ENCODE measurements at regions not wholly inside any gene's neighbourhood (a gene's known extent, or its start where the extent isn't known, plus 50 kb on each side); places are given as distances from the start of the nearest gene placed in this dataset.

DNA sequence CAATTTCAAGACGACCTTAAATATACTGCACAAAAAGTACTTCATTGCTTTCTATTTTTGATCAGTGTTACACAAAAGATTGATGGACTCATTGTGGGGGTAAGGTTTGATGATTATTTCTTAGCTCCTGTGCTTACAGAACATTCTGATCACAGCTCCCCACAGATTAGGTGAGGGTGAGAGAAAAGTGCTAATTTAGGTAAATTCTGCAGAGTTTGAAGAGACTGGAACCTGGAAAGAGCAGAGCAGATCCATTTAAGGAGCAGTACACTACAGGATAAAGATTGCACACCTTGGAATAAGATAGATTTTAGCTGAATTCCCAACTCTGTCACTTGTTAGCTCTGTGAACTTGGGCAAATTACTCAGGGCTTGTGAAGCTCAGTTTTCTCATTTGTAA, 291.9 kb upstream of the CDH7 start:
- no peaks in the 10 kb centered on the region for H3K79me2 ChIP-seq (ENCODE audit: control insufficient read depth, insufficient read depth, low read length)
- H3K4me2 ChIP-seq (ENCODE audit: control insufficient read depth, extremely low read depth, insufficient read depth, low read depth, low read length): no peak overlapping the region
- H3K27ac ChIP-seq (ENCODE audit: control insufficient read depth, insufficient read depth, low read length): no peak overlapping the region
- no peak overlapping the region for H3K4me3 ChIP-seq (ENCODE audit: control insufficient read depth in 2 of 3, extremely low read depth in 1 of 3, insufficient read depth in 2 of 3, low read depth in 1 of 3, low read length in 3 of 3)
- H3K27me3 ChIP-seq (ENCODE audit: control insufficient read depth, extremely low read depth, insufficient read depth, low read length): no peaks in the 10 kb centered on the region
- H4K20me1 ChIP-seq (ENCODE audit: control insufficient read depth, extremely low read depth, insufficient read depth, low read length): no peaks in the 10 kb centered on the region
- FAIRE-seq (no peak), DNase-seq (ENCODE audit: low read depth, low spot score) (no peak)
- H3K9me1 ChIP-seq (ENCODE audit: control insufficient read depth, extremely low read depth, insufficient read depth, low read length): no peaks in the 10 kb centered on the region
- H3K36me3 ChIP-seq (ENCODE audit: control insufficient read depth in 2 of 2, extremely low read depth in 1 of 2, insufficient read depth in 2 of 2, low read length in 2 of 2): no peaks in the 10 kb centered on the region
- H3K9me3 ChIP-seq (ENCODE audit: control insufficient read depth, low read depth, low read length): no peaks in the 10 kb centered on the region
- H2AFZ ChIP-seq (ENCODE audit: control insufficient read depth, low read length): no peak overlapping the region
- no peaks in the 10 kb centered on the region for H3K4me1 ChIP-seq (ENCODE audit: control insufficient read depth, extremely low read depth, insufficient read depth, low read length)
- H3K9ac ChIP-seq (ENCODE audit: control insufficient read depth, extremely low read depth, insufficient read depth, low read length): no peak overlapping the region
- TF ChIP-seq, protein P1, sequence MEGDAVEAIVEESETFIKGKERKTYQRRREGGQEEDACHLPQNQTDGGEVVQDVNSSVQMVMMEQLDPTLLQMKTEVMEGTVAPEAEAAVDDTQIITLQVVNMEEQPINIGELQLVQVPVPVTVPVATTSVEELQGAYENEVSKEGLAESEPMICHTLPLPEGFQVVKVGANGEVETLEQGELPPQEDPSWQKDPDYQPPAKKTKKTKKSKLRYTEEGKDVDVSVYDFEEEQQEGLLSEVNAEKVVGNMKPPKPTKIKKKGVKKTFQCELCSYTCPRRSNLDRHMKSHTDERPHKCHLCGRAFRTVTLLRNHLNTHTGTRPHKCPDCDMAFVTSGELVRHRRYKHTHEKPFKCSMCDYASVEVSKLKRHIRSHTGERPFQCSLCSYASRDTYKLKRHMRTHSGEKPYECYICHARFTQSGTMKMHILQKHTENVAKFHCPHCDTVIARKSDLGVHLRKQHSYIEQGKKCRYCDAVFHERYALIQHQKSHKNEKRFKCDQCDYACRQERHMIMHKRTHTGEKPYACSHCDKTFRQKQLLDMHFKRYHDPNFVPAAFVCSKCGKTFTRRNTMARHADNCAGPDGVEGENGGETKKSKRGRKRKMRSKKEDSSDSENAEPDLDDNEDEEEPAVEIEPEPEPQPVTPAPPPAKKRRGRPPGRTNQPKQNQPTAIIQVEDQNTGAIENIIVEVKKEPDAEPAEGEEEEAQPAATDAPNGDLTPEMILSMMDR (optimal IDR thresholded peaks at IDR 0.05 in 1 of 3, IDR thresholded peaks at IDR 0.05 in 1 of 3, conservative IDR thresholded peaks at IDR 0.05 in 1 of 3; ENCODE audit: extremely low read depth in 1 of 3, insufficient read depth in 2 of 3, low read length in 3 of 3): no peak
- TF ChIP-seq EZH2 (IDR thresholded peaks at IDR 0.05; ENCODE audit: low read length): no peak
- dilution Hi-C loops (cut with MboI; ENCODE audit: extremely low pct_ligation_motif_present, low sequenced_read_pairs): no loop called here

DNA sequence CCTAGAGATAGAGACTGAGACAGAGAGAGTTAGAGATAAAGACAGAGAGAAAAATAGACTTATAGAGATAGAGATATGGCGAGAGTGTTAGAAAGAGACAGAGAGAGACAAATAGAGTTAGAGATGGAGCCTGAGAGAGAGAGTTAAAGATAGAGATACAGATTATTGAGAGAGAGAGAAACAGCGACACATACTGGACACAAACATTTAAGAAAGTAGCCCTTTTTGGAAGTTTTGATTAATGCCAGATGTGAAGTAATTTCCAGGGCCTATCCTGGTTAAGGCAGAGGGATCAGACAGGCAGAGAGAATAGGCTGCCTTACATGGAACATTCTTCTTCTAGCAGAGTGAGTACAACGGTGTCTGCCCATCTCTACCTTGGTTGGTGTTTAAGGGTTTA, 311.6 kb upstream of the CDH7 start:
- FAIRE-seq: no peak
- H3K27me3 ChIP-seq (ENCODE audit: control insufficient read depth, extremely low read depth, insufficient read depth, low read length): no peaks in the 10 kb centered on the region

More for the DNA sequence above, 311.6 kb upstream of the CDH7 start:
- Histone ChIP-seq H3K9me3 (ENCODE audit: control insufficient read depth, low read depth, low read length) (peaks cover 3% of the 10 kb centered on the region), H2AFZ (ENCODE audit: control insufficient read depth, low read length) (no peak overlapping the region), H3K4me2 (ENCODE audit: control insufficient read depth, extremely low read depth, insufficient read depth, low read depth, low read length) (no peak overlapping the region), H3K36me3 (ENCODE audit: control insufficient read depth in 2 of 2, extremely low read depth in 1 of 2, insufficient read depth in 2 of 2, low read length in 2 of 2) (no peaks in the 10 kb centered on the region), H3K9ac (ENCODE audit: control insufficient read depth, extremely low read depth, insufficient read depth, low read length) (no peak overlapping the region), H3K27ac (ENCODE audit: control insufficient read depth, insufficient read depth, low read length) (no peak overlapping the region), H3K9me1 (ENCODE audit: control insufficient read depth, extremely low read depth, insufficient read depth, low read length) (no peaks in the 10 kb centered on the region), H3K4me1 (ENCODE audit: control insufficient read depth, extremely low read depth, insufficient read depth, low read length) (no peaks in the 10 kb centered on the region), H3K79me2 (ENCODE audit: control insufficient read depth, insufficient read depth, low read length) (no peaks in the 10 kb centered on the region), H3K4me3 (ENCODE audit: control insufficient read depth in 2 of 3, extremely low read depth in 1 of 3, insufficient read depth in 2 of 3, low read depth in 1 of 3, low read length in 3 of 3) (no peak overlapping the region), H4K20me1 (ENCODE audit: control insufficient read depth, extremely low read depth, insufficient read depth, low read length) (no peaks in the 10 kb centered on the region)
- TF ChIP-seq, protein P1 (optimal IDR thresholded peaks at IDR 0.05 in 1 of 3, IDR thresholded peaks at IDR 0.05 in 1 of 3, conservative IDR thresholded peaks at IDR 0.05 in 1 of 3; ENCODE audit: extremely low read depth in 1 of 3, insufficient read depth in 2 of 3, low read length in 3 of 3): no peak
- TF ChIP-seq EZH2 (IDR thresholded peaks at IDR 0.05; ENCODE audit: low read length): no peak
- dilution Hi-C loops (cut with MboI; ENCODE audit: extremely low pct_ligation_motif_present, low sequenced_read_pairs): no loop called here
- DNase-seq (ENCODE audit: low read depth, low spot score): no peak

Data from keratinocyte (primary cell).